K562 (cell line): ENCODE measurements at regions not wholly inside any gene's neighbourhood (a gene's known extent, or its start where the extent isn't known, plus 50 kb on each side); places are given as distances from the start of the nearest gene placed in this dataset.

Experiments
- ATAC-seq: fragments of 200-7000 bp; cut with Tn5 transposase; 3 replicates; pipeline ENCODE4 v1.9.1; 2020; ENCODE audit warnings: moderate library complexity
- BruUV-seq: library from RNA; stranded (reverse); fragments of 400-500 nt; replicated peaks from 2 replicates; lab custom pipeline; 2021; lab: Mats Ljungman, UMichigan
- CTCF ChIA-PET: fragments of 300-600 bp; formaldehyde crosslinking; extraction: SDS; loops from one replicate; lab custom pipeline; 2021; ENCODE audit warnings: low intra/inter-chr PET ratio; lab: Yijun Ruan, JAX
- POLR2A ChIA-PET: fragments of 300-600, 350-650 bp; sonication (Branson Sonifier 250); formaldehyde crosslinking; extraction: SDS; loops from one replicate; lab custom pipeline; 2021; ENCODE audit warnings: antibody characterized with exemption, inconsistent platforms; lab: Yijun Ruan, JAX
- DNase-seq, 4 experiments: peaks; one replicate each; pipeline versions ENCODE4 v3.0.0 to v3.0.0-alpha.2; 2011 to 2018; ENCODE audit warnings: low spot score in 3 of 4, mixed read lengths in 3 of 4; ENCODE audit errors: extremely low read depth in 1 of 4
- FAIRE-seq: peaks from 2 replicates; lab custom pipeline; 2011; peaks lifted over from hg19 to GRCh38; lab: Jason Lieb, UNC
- H2AFZ ChIP-seq: 2 replicates; pipeline ENCODE4 v1.6.0; 2011; ENCODE audit warnings: low read depth, low read length, control low read depth, inconsistent platforms
- H3K27ac ChIP-seq: fragments of 200-600 bp; 3 replicates; pipeline ENCODE4 v1.8.0; 2011; ENCODE audit warnings: low read depth, mild to moderate bottlenecking, control low read depth, inconsistent platforms, low read length, moderate library complexity, mixed read lengths; ENCODE audit errors: extremely low read depth
- H3K27me3 ChIP-seq, 2 experiments: fragments of 300-600 bp in 1 of 2; 2 replicates in 1 of 2; 3 replicates in 1 of 2; pipeline versions ENCODE4 v1.6.0 to v1.8.0; 2011; ENCODE audit warnings: inconsistent platforms in 2 of 2, low read length in 2 of 2, mild to moderate bottlenecking in 1 of 2, mixed read lengths in 1 of 2, moderate library complexity in 1 of 2; ENCODE audit not compliant: control insufficient read depth in 2 of 2, insufficient read depth in 2 of 2
- H3K36me3 ChIP-seq: fragments of 300-600 bp; 3 replicates; pipeline ENCODE4 v1.8.0; 2011; ENCODE audit warnings: mild to moderate bottlenecking, low read length, inconsistent platforms; ENCODE audit not compliant: control insufficient read depth, insufficient read depth
- H3K4me1 ChIP-seq, 2 experiments: fragments of 200-600 bp in 1 of 2; replicated peaks in 1 of 2; 2 replicates in 1 of 2; 3 replicates in 1 of 2; pipeline versions ENCODE4 v1.5.1 to v1.8.0; 2011; ENCODE audit warnings: inconsistent platforms in 2 of 2, low read length in 2 of 2, mild to moderate bottlenecking in 1 of 2, mixed read lengths in 1 of 2, moderate library complexity in 1 of 2; ENCODE audit not compliant: control insufficient read depth in 2 of 2, insufficient read depth in 2 of 2
- H3K4me2 ChIP-seq: 2 replicates; pipeline ENCODE4 v1.6.1; 2011; ENCODE audit warnings: low read length, control low read depth, inconsistent platforms, mixed read lengths; ENCODE audit not compliant: insufficient read depth
- H3K4me3 ChIP-seq: fragments of 200-600 bp; sonication (generic), shearing (Covaris generic); 2 replicates; pipeline ENCODE4 v1.5.1; 2016; ENCODE audit warnings: control low read depth, inconsistent platforms
- H3K79me2 ChIP-seq: fragments of 200-600 bp; 3 replicates; pipeline ENCODE4 v1.8.0; 2011; ENCODE audit warnings: low read length, inconsistent platforms; ENCODE audit not compliant: control insufficient read depth, insufficient read depth
- H3K9ac ChIP-seq, 2 experiments: 2 replicates each; pipeline versions ENCODE4 v1.6.0 to v1.6.1; 2011; ENCODE audit warnings: low read depth in 2 of 2, low read length in 2 of 2, control low read depth in 1 of 2, inconsistent platforms in 1 of 2, mild to moderate bottlenecking in 1 of 2, mixed read lengths in 1 of 2; ENCODE audit not compliant: insufficient read depth in 1 of 2
- H3K9me1 ChIP-seq: one replicate; pipeline ENCODE4 v1.6.0; 2011; ENCODE audit warnings: inconsistent platforms, mild to moderate bottlenecking, low read length, moderate library complexity; ENCODE audit not compliant: control insufficient read depth, insufficient read depth
- H3K9me3 ChIP-seq: replicated peaks from 2 replicates; pipeline ENCODE4 v1.5.1; 2011; ENCODE audit warnings: low read depth, low read length, inconsistent platforms; ENCODE audit not compliant: control insufficient read depth, insufficient read depth
- H4K20me1 ChIP-seq: replicated peaks from 2 replicates; pipeline ENCODE4 v1.6.1; 2011; ENCODE audit warnings: low read length, inconsistent platforms, mixed read lengths; ENCODE audit not compliant: control insufficient read depth, insufficient read depth
- CBX1 ChIP-seq: sonication (generic); IDR thresholded peaks from 2 replicates; pipeline ENCODE4 v1.6.1; 2016; ENCODE audit warnings: antibody characterized with exemption, low read depth, mild to moderate bottlenecking
- CEBPB ChIP-seq: fragments of 450-650 bp; IDR thresholded peaks from 2 replicates; pipeline ENCODE4 v1.6.1; 2016; ENCODE audit warnings: missing genetic modification characterization, missing compliant biosample characterization
- CGGBP1 ChIP-seq: fragments of 250-450 bp; sonication (Bioruptor Pico); IDR thresholded peaks from 2 replicates; pipeline ENCODE4 v1.9.0; 2021; ENCODE audit warnings: mild to moderate bottlenecking
- EZH2 ChIP-seq: IDR thresholded peaks from 2 replicates; pipeline ENCODE4 v1.6.1; 2012; ENCODE audit warnings: low read depth, mild to moderate bottlenecking, inconsistent platforms, low read length, borderline replicate concordance
- FOXO4 ChIP-seq: fragments of 450-650 bp; formaldehyde crosslinking; IDR thresholded peaks from 2 replicates; pipeline ENCODE4 v1.4.0; 2020; ENCODE audit warnings: mild to moderate bottlenecking, moderate library complexity
- ILF3 ChIP-seq: fragments of 450-650 bp; IDR thresholded peaks from 2 replicates; pipeline ENCODE4 v1.6.1; 2018; ENCODE audit warnings: antibody characterized with exemption, mild to moderate bottlenecking, moderate library complexity, borderline replicate concordance
- MAFG ChIP-seq: fragments of 450-650 bp; conservative IDR thresholded peaks from 2 replicates; pipeline ENCODE4 v1.6.1; 2016; ENCODE audit warnings: missing genetic modification characterization, missing compliant biosample characterization
- MCM7 ChIP-seq, 2 experiments: fragments of 450-650 bp; IDR thresholded peaks; 2 replicates each; pipeline ENCODE4 v1.6.1; 2016 to 2018
- NR2C2 ChIP-seq, 2 experiments: fragments of 200-800 bp in 1 of 2; sonication (Bioruptor generic) in 1 of 2; sonication (generic) in 1 of 2; formaldehyde crosslinking in 1 of 2; IDR thresholded peaks; 2 replicates each; pipeline versions ENCODE4 v1.6.1 to v1.8.0; 2016 to 2022; ENCODE audit warnings: mild to moderate bottlenecking in 1 of 2, missing compliant biosample characterization in 1 of 2, missing genetic modification characterization in 1 of 2, missing genetic modification reagents in 1 of 2
- SP1 ChIP-seq: sonication (generic); formaldehyde crosslinking; IDR thresholded peaks from 2 replicates; pipeline ENCODE4 v1.8.1; 2022; ENCODE audit warnings: mild to moderate bottlenecking, missing genetic modification reagents
- STAT6 ChIP-seq: sonication (generic); formaldehyde crosslinking; IDR thresholded peaks from 2 replicates; pipeline ENCODE4 v1.8.1; 2023; ENCODE audit warnings: mild to moderate bottlenecking, missing genetic modification reagents
- ZNF140 ChIP-seq: fragments of 250-450 bp; sonication (Bioruptor Pico); IDR thresholded peaks from 2 replicates; pipeline ENCODE4 v1.8.0; 2021; ENCODE audit warnings: moderate library complexity, mild to moderate bottlenecking, inconsistent platforms
- WGBS: fragments of 100-300 bp; shearing (Covaris generic); methylation state at CpG from one replicate; pipeline ENCODE4 v1.1.6; 2016; ENCODE audit warnings: low coverage, mixed read lengths; ENCODE audit not compliant: insufficient coverage; ENCODE audit errors: missing lambda C conversion rate; 5-methylcytosine and 5-hydroxymethylcytosine counted together
- in situ Hi-C: fragments of 300-500 bp; cut with MboI; formaldehyde crosslinking; loops from 4 replicates; pipeline ENCODE4 v1.15.0; 2018; ENCODE audit warnings: inconsistent platforms, mixed read lengths
- intact Hi-C: fragments of 100-400 bp; cut with micrococcal nuclease; formaldehyde crosslinking; loops from 2 replicates; pipeline ENCODE4 v1.14.2; 2022

- peaks cover 0 to 20% of the 10 kb centered on the region in 2 experiments; a peak in 3 of 5 replicates for H3K27me3 ChIP-seq
- no peak overlapping the region for H3K4me3 ChIP-seq
- in situ Hi-C loops, result no loop called here
- H3K36me3 ChIP-seq, result no peaks in the 10 kb centered on the region
- no peaks in the 10 kb centered on the region for H3K4me1 ChIP-seq
- H3K4me2 ChIP-seq, result no peak overlapping the region
- TF ChIP-seq STAT6 (CRISPR knock-in tag) (no peak), FOXO4 (CRISPR knock-in tag) (no peak), SP1 (CRISPR knock-in tag) (no peak), MCM7 (IDR thresholded peaks at IDR 0.05) (no peak), EZH2 (no peak), MAFG (tag) (no peak), CGGBP1 (CRISPR knock-in tag) (no peak), ILF3 (no peak), CEBPB (tag) (no peak), NR2C2 (CRISPR knock-in tag; IDR thresholded peaks at IDR 0.05) (no peak), NR2C2 (tag; IDR thresholded peaks at IDR 0.05) (no peak), ZNF140 (no peak), CBX1 (no peak)
- H3K79me2 ChIP-seq, result no peaks in the 10 kb centered on the region
- POLR2A ChIA-PET, result no interaction called here
- H3K9me1 ChIP-seq, result no peaks in the 10 kb centered on the region
- DNase-seq (no peak), FAIRE-seq (no peak), ATAC-seq (no peak)
- WGBS, result 7% methylated on average over 5 of the region's 5 CpGs
- peaks cover 4% of the 10 kb centered on the region for H3K9me3 ChIP-seq
- no peak overlapping the region for H3K9ac ChIP-seq
- no TSS peak for BruUV-seq
- no peak overlapping the region for H2AFZ ChIP-seq
- CTCF ChIA-PET, result no interaction called here
- intact Hi-C loops, result no loop called here
- no peak overlapping the region for H3K27ac ChIP-seq
- H4K20me1 ChIP-seq, result no peaks in the 10 kb centered on the region
Measured at GRCh38 chr11:44463751-44464150, 101.7 kb upstream of the CD82 start.
